RWPE2 (cell line): ENCODE measurements at regions not wholly inside any gene's neighbourhood (a gene's known extent, or its start where the extent isn't known, plus 50 kb on each side); places are given as distances from the start of the nearest gene placed in this dataset.

ENCODE experiments used
- ATAC-seq: fragments of 200-7000 bp; cut with Tn5 transposase; 3 replicates; pipeline ENCODE4 v1.9.1; 2021; ENCODE audit warnings: low read depth
- DNase-seq: peaks from one replicate; pipeline ENCODE4 v3.0.0-alpha.2; 2020; ENCODE audit warnings: low spot score
- H3K27ac ChIP-seq: fragments of 450-650 bp; 2 replicates; pipeline ENCODE4 v1.5.1; 2017; ENCODE audit warnings: mild to moderate bottlenecking; ENCODE audit not compliant: poor library complexity, severe bottlenecking
- H3K27me3 ChIP-seq: fragments of 250-450 bp; sonication (Bioruptor Pico); 2 replicates; pipeline ENCODE4 v1.5.1; 2021; ENCODE audit warnings: mild to moderate bottlenecking, moderate library complexity; ENCODE audit not compliant: insufficient read depth, poor library complexity, severe bottlenecking
- H3K36me3 ChIP-seq: fragments of 250-450 bp; sonication (Bioruptor Pico); 2 replicates; pipeline ENCODE4 v1.5.1; 2020; ENCODE audit warnings: low read depth, mild to moderate bottlenecking, moderate library complexity
- H3K4me1 ChIP-seq: fragments of 250-450 bp; sonication (Bioruptor Pico); 2 replicates; pipeline ENCODE4 v1.5.1; 2021; ENCODE audit warnings: mild to moderate bottlenecking, moderate library complexity; ENCODE audit not compliant: insufficient read depth, poor library complexity, severe bottlenecking
- H3K4me3 ChIP-seq: fragments of 250-450 bp; sonication (Bioruptor Pico); 2 replicates; pipeline ENCODE4 v1.5.1; 2021; ENCODE audit warnings: mild to moderate bottlenecking, moderate library complexity; ENCODE audit not compliant: severe bottlenecking
- H3K9me3 ChIP-seq: fragments of 250-450 bp; sonication (Bioruptor Pico); 2 replicates; pipeline ENCODE4 v1.5.1; 2021; ENCODE audit warnings: mild to moderate bottlenecking, moderate library complexity; ENCODE audit not compliant: severe bottlenecking
- TF ChIP-seq, protein P1 (sequence below): fragments of 450-650 bp; IDR thresholded peaks from one replicate; pipeline ENCODE4 v1.5.1; 2017; ENCODE audit warnings: mild to moderate bottlenecking, moderate library complexity; ENCODE audit not compliant: poor library complexity, severe bottlenecking

GRCh38 chr12:97960225-97960624 is 497.6 kb downstream of the RMST start:
- DNase-seq (no peak), ATAC-seq (no peak)
- TF ChIP-seq, protein P1, sequence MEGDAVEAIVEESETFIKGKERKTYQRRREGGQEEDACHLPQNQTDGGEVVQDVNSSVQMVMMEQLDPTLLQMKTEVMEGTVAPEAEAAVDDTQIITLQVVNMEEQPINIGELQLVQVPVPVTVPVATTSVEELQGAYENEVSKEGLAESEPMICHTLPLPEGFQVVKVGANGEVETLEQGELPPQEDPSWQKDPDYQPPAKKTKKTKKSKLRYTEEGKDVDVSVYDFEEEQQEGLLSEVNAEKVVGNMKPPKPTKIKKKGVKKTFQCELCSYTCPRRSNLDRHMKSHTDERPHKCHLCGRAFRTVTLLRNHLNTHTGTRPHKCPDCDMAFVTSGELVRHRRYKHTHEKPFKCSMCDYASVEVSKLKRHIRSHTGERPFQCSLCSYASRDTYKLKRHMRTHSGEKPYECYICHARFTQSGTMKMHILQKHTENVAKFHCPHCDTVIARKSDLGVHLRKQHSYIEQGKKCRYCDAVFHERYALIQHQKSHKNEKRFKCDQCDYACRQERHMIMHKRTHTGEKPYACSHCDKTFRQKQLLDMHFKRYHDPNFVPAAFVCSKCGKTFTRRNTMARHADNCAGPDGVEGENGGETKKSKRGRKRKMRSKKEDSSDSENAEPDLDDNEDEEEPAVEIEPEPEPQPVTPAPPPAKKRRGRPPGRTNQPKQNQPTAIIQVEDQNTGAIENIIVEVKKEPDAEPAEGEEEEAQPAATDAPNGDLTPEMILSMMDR, result no peak
- no peaks in the 10 kb centered on the region for H3K4me1 ChIP-seq
- no peaks in the 10 kb centered on the region for H3K36me3 ChIP-seq
- no peak overlapping the region for H3K4me3 ChIP-seq
- no peaks in the 10 kb centered on the region for H3K27me3 ChIP-seq
- H3K9me3 ChIP-seq, result no peaks in the 10 kb centered on the region
- H3K27ac ChIP-seq, result no peak overlapping the region

GRCh38 chr12:97960741-97961608 is 498.4 kb downstream of the RMST start:
- Histone ChIP-seq H3K4me3 (no peak overlapping the region), H3K36me3 (no peaks in the 10 kb centered on the region), H3K4me1 (no peaks in the 10 kb centered on the region), H3K9me3 (no peaks in the 10 kb centered on the region), H3K27ac (no peak overlapping the region), H3K27me3 (no peaks in the 10 kb centered on the region)
- ATAC-seq (0 out of 3 replicates have a peak, but pooled peaks have one; percentile 36), DNase-seq (no peak)
- TF ChIP-seq, protein P1, result peak; percentile 59

DNA sequence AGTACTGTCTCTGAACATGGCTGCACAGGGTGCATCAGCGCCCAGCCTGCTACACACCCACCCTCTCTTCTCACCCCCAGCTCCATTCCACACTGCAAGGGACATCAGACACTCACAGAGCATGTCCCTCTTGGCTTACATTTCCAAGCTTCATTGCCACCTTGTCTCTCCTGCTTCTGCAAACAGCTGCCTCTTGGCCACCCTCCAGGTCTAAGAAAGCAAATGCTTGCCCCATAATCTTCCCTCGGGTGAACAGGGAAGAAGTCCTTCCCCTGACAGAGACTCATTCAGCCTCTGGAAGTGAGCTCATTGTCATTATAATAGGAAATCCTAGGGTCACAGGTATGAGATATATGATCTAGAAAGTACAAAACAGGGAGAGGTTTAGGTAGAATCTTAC is 505.2 kb downstream of the RMST start:
- no peaks in the 10 kb centered on the region for H3K9me3 ChIP-seq
- H3K36me3 ChIP-seq, result no peaks in the 10 kb centered on the region
- no peaks in the 10 kb centered on the region for H3K4me1 ChIP-seq
- H3K27me3 ChIP-seq, result no peaks in the 10 kb centered on the region
- TF ChIP-seq, protein P1, result no peak
- H3K27ac ChIP-seq, result no peak overlapping the region
- H3K4me3 ChIP-seq, result no peak overlapping the region
- ATAC-seq (no peak), DNase-seq (no peak)

GRCh38 chr12:97968641-97969197 is 506.1 kb downstream of the RMST start:
- ATAC-seq, result no peak
- no peaks in the 10 kb centered on the region for H3K27me3 ChIP-seq
- H3K4me1 ChIP-seq, result no peaks in the 10 kb centered on the region
- DNase-seq, result no peak
- H3K27ac ChIP-seq, result no peak overlapping the region
- no peaks in the 10 kb centered on the region for H3K9me3 ChIP-seq
- TF ChIP-seq, protein P1, result no peak
- no peak overlapping the region for H3K4me3 ChIP-seq
- no peaks in the 10 kb centered on the region for H3K36me3 ChIP-seq
